NB4 (cell line): ENCODE measurements at regions not wholly inside any gene's neighbourhood (a gene's known extent, or its start where the extent isn't known, plus 50 kb on each side); places are given as distances from the start of the nearest gene placed in this dataset.

Source experiments
- CTCF ChIP-seq: IDR thresholded peaks from one replicate; pipeline ENCODE4 v1.5.1; 2012; ENCODE audit warnings: low read depth, low read length
- POLR2A ChIP-seq: IDR thresholded peaks from 2 replicates; pipeline ENCODE4 v1.6.1; 2011; ENCODE audit warnings: mild to moderate bottlenecking; ENCODE audit not compliant: insufficient read length; ENCODE audit errors: extremely low read depth

- TF ChIP-seq POLR2A (no peak), CTCF (no peak)
Observed at GRCh38 chr20:41992481-41992880, 374.3 kb upstream of the CHD6 start.
